HCT116 (cell line): ENCODE measurements at regions not wholly inside any gene's neighbourhood (a gene's known extent, or its start where the extent isn't known, plus 50 kb on each side); places are given as distances from the start of the nearest gene placed in this dataset.

Source experiments
- ATAC-seq: fragments of 200-7000 bp; cut with Tn5 transposase; 2 replicates; pipeline ENCODE4 v1.9.1; 2020; ENCODE audit warnings: mild to moderate bottlenecking, moderate library complexity
- BruUV-seq: library from RNA; stranded (reverse); fragments of 400-500 nt; replicated peaks from 2 replicates; lab custom pipeline; 2021; lab: Mats Ljungman, UMichigan
- CTCF ChIA-PET: fragments of 300-600 bp; sonication (Branson Sonifier 250); formaldehyde crosslinking; loops from one replicate; lab custom pipeline; 2021; ENCODE audit warnings: antibody characterized with exemption; lab: Charles Lee
- POLR2A ChIA-PET: fragments of 300-600, 350-600 bp; sonication (Branson Sonifier 250); formaldehyde crosslinking; loops from one replicate; lab custom pipeline; 2021; ENCODE audit warnings: antibody characterized with exemption; lab: Charles Lee
- RAD21 ChIA-PET, 2 experiments: fragments of 300-600 bp; sonication (Branson Sonifier 250); formaldehyde crosslinking; loops; one replicate each; lab custom pipeline; 2023; ENCODE audit warnings: low total read pairs in 2 of 2; ENCODE audit not compliant: uncharacterized antibody in 2 of 2, unreplicated experiment in 2 of 2, low non-redundant PET in 1 of 2; lab: Charles Lee
- DNase-seq: peaks from one replicate; pipeline ENCODE4 v3.0.0-alpha.2; 2010; ENCODE audit warnings: low read depth, low spot score
- H2AFZ ChIP-seq: fragments of 200-600 bp; shearing (Covaris generic), sonication (generic); 2 replicates; pipeline ENCODE4 v1.6.1; 2017; ENCODE audit warnings: low read depth, mixed run types, mixed read lengths, antibody characterized with exemption, low read length; ENCODE audit not compliant: poor library complexity, severe bottlenecking
- H3K27ac ChIP-seq: 2 replicates; pipeline ENCODE4 v1.5.1; 2012; ENCODE audit warnings: low read depth, low read length
- H3K27me3 ChIP-seq: fragments of 200-600 bp; sonication (generic); 2 replicates; pipeline ENCODE4 v1.6.1; 2016; ENCODE audit warnings: mixed run types, low read length, mixed read lengths; ENCODE audit not compliant: insufficient read depth
- H3K36me3 ChIP-seq, 2 experiments: fragments of 200-500 bp in 1 of 2; fragments of 200-600 bp in 1 of 2; sonication (Bioruptor generic) in 1 of 2; sonication (generic) in 1 of 2; 2 replicates each; pipeline versions ENCODE4 v1.5.1 to v1.6.1; 2014 to 2016; ENCODE audit warnings: low read length in 2 of 2, inconsistent platforms in 1 of 2, mixed read lengths in 1 of 2, mixed run types in 1 of 2; ENCODE audit not compliant: insufficient read depth in 2 of 2, control insufficient read depth in 1 of 2
- H3K4me1 ChIP-seq, 2 experiments: fragments of 200-600 bp in 1 of 2; sonication (generic) in 1 of 2; 2 replicates each; pipeline versions ENCODE4 v1.5.1 to v1.6.1; 2012 to 2017; ENCODE audit warnings: low read length in 2 of 2, inconsistent platforms in 1 of 2, mild to moderate bottlenecking in 1 of 2, mixed read lengths in 1 of 2, mixed run types in 1 of 2, moderate library complexity in 1 of 2; ENCODE audit not compliant: insufficient read depth in 2 of 2, control insufficient read depth in 1 of 2
- H3K4me2 ChIP-seq: fragments of 200-600 bp; sonication (generic); 2 replicates; pipeline ENCODE4 v1.6.1; 2017; ENCODE audit warnings: mixed run types, low read length, mixed read lengths
- H3K4me3 ChIP-seq, 2 experiments: fragments of 200-600 bp in 1 of 2; sonication (generic) in 1 of 2; replicated peaks in 1 of 2; 2 replicates each; pipeline ENCODE4 v1.5.1; 2011 to 2016; ENCODE audit warnings: low read length in 2 of 2, control low read depth in 1 of 2, low read depth in 1 of 2, mild to moderate bottlenecking in 1 of 2, mixed read lengths in 1 of 2, mixed run types in 1 of 2
- H3K79me2 ChIP-seq: fragments of 200-600 bp; sonication (generic); 2 replicates; pipeline ENCODE4 v1.6.1; 2017; ENCODE audit warnings: mild to moderate bottlenecking, mixed run types, low read length, moderate library complexity, mixed read lengths; ENCODE audit not compliant: insufficient read depth
- H3K9ac ChIP-seq: fragments of 200-600 bp; sonication (generic); 2 replicates; pipeline ENCODE4 v1.6.1; 2016; ENCODE audit warnings: low read length, mixed read lengths
- H3K9me2 ChIP-seq: fragments of 200-600 bp; sonication (generic), shearing (Covaris generic); 2 replicates; pipeline ENCODE4 v1.6.1; 2017; ENCODE audit warnings: mixed run types, mild to moderate bottlenecking, moderate library complexity; ENCODE audit not compliant: insufficient read depth
- H3K9me3 ChIP-seq, 2 experiments: fragments of 200-500 bp in 1 of 2; fragments of 200-600 bp in 1 of 2; sonication (Bioruptor generic) in 1 of 2; sonication (generic) in 1 of 2; 2 replicates each; pipeline ENCODE4 v1.6.1; 2014 to 2017; ENCODE audit warnings: low read length in 2 of 2, mixed read lengths in 2 of 2, inconsistent platforms in 1 of 2, low read depth in 1 of 2, mild to moderate bottlenecking in 1 of 2, mixed run types in 1 of 2, moderate library complexity in 1 of 2; ENCODE audit not compliant: control insufficient read depth in 1 of 2, insufficient read depth in 1 of 2
- H4K20me1 ChIP-seq: fragments of 200-600 bp; sonication (generic), shearing (Covaris generic); 2 replicates; pipeline ENCODE4 v1.6.1; 2017; ENCODE audit warnings: mixed run types, mild to moderate bottlenecking, moderate library complexity; ENCODE audit not compliant: insufficient read depth
- CBX3 ChIP-seq: IDR thresholded peaks from 2 replicates; pipeline ENCODE4 v1.6.1; 2012; ENCODE audit warnings: low read depth
- CTCF ChIP-seq, 3 experiments: fragments of 200-600 bp in 1 of 3; sonication (generic) in 1 of 3; IDR thresholded peaks in 2 of 3; conservative IDR thresholded peaks in 1 of 3; 2 replicates each; pipeline ENCODE4 v1.5.1; 2012 to 2017; ENCODE audit warnings: low read depth in 2 of 3, low read length in 2 of 3, antibody characterized with exemption in 1 of 3, borderline replicate concordance in 1 of 3, control low read depth in 1 of 3, mild to moderate bottlenecking in 1 of 3, mixed read lengths in 1 of 3, mixed run types in 1 of 3, moderate library complexity in 1 of 3; ENCODE audit not compliant: insufficient read depth in 1 of 3
- EGR1 ChIP-seq: IDR thresholded peaks from 2 replicates; pipeline ENCODE4 v1.6.1; 2012; ENCODE audit warnings: low read depth
- EZH2 ChIP-seq: fragments of 200-600 bp; sonication (generic); IDR thresholded peaks from 2 replicates; pipeline ENCODE4 v1.6.1; 2017; ENCODE audit warnings: antibody characterized with exemption, mixed run types
- EZH2phosphoT487 ChIP-seq: fragments of 200-600 bp; IDR thresholded peaks from 2 replicates; pipeline ENCODE4 v1.6.1; 2018; ENCODE audit warnings: antibody characterized with exemption, borderline replicate concordance
- FOSL1 ChIP-seq: IDR thresholded peaks from 2 replicates; pipeline ENCODE4 v1.6.1; 2012; ENCODE audit warnings: low read depth
- JUND ChIP-seq: IDR thresholded peaks from 2 replicates; pipeline ENCODE4 v1.6.1; 2012
- POLR2A ChIP-seq: IDR thresholded peaks from 2 replicates; pipeline ENCODE4 v1.7.0; 2011; ENCODE audit warnings: borderline replicate concordance; ENCODE audit not compliant: insufficient read depth, insufficient read length; ENCODE audit errors: extremely low read depth
- RAD21 ChIP-seq: IDR thresholded peaks from 2 replicates; pipeline ENCODE4 v1.6.1; 2012; ENCODE audit warnings: low read depth, mild to moderate bottlenecking
- SP1 ChIP-seq: IDR thresholded peaks from 2 replicates; pipeline ENCODE4 v1.6.1; 2012; ENCODE audit warnings: low read depth
- TCF7L2 ChIP-seq: IDR thresholded peaks from 2 replicates; pipeline ENCODE4 v1.7.0; 2011; ENCODE audit warnings: borderline replicate concordance, inconsistent platforms; ENCODE audit not compliant: insufficient read depth, insufficient read length; ENCODE audit errors: extremely low read depth
- ZBTB33 ChIP-seq: IDR thresholded peaks from 2 replicates; pipeline ENCODE4 v1.6.1; 2011; ENCODE audit warnings: mild to moderate bottlenecking, low read length, moderate library complexity; ENCODE audit not compliant: insufficient replicate concordance; ENCODE audit errors: extremely low read depth
- ZNF274 ChIP-seq: fragments of 200-500 bp; sonication (Bioruptor generic); IDR thresholded peaks from 2 replicates; pipeline ENCODE4 v1.6.1; 2014; ENCODE audit warnings: mild to moderate bottlenecking, low read depth, low read length, inconsistent platforms
- intact Hi-C: fragments of 100-400 bp; cut with micrococcal nuclease; formaldehyde crosslinking; loops from 2 replicates; pipeline ENCODE4 v1.10.0; 2022

- intact Hi-C loops, result no loop called here
Observed at GRCh38 chr1:110728388-110729001, 53.8 kb upstream of the KCNA3 start.

GRCh38 chr1:110727246-110727645 is 52.5 kb upstream of the KCNA3 start:
- ATAC-seq (no peak), DNase-seq (no peak)
- no peaks in the 10 kb centered on the region for H3K4me1 ChIP-seq
- peaks cover 71% of the 10 kb centered on the region for H3K27me3 ChIP-seq
- no peaks in the 10 kb centered on the region for H3K79me2 ChIP-seq
- no peak overlapping the region for H3K4me2 ChIP-seq
- POLR2A ChIA-PET, result no interaction called here
- intact Hi-C loops, result no loop called here
- no peak overlapping the region for H3K27ac ChIP-seq
- no peaks in the 10 kb centered on the region for H3K9me3 ChIP-seq
- no peak overlapping the region for H2AFZ ChIP-seq
- H3K9ac ChIP-seq, result no peak overlapping the region
- no peaks in the 10 kb centered on the region for H3K36me3 ChIP-seq
- no TSS peak for BruUV-seq
- no peaks in the 10 kb centered on the region for H4K20me1 ChIP-seq
- RAD21 ChIA-PET, result no interaction called here
- H3K4me3 ChIP-seq, result no peak overlapping the region
- TF ChIP-seq CBX3 (no peak), TCF7L2 (no peak), SP1 (no peak), EZH2phosphoT487 (no peak), EZH2 (no peak), RAD21 (no peak), EGR1 (no peak), JUND (no peak), ZBTB33 (no peak), CTCF (IDR thresholded peaks at IDR 0.05 in 2 of 3, conservative IDR thresholded peaks at IDR 0.05 in 1 of 3; ENCODE audit: borderline replicate concordance in 1 of 3, insufficient read depth in 1 of 3, low read depth in 2 of 3, low read length in 2 of 3) (no peak)
- no peaks in the 10 kb centered on the region for H3K9me2 ChIP-seq
- CTCF ChIA-PET, result no interaction called here

More at GRCh38 chr1:110728388-110729001, 53.8 kb upstream of the KCNA3 start:
- Histone ChIP-seq H3K4me2 (no peak overlapping the region), H3K27me3 (peaks cover 65% of the 10 kb centered on the region), H3K27ac (no peak overlapping the region), H3K4me1 (no peaks in the 10 kb centered on the region), H2AFZ (no peak overlapping the region), H3K9ac (no peak overlapping the region), H3K36me3 (no peaks in the 10 kb centered on the region), H4K20me1 (no peaks in the 10 kb centered on the region), H3K9me2 (no peaks in the 10 kb centered on the region), H3K9me3 (no peaks in the 10 kb centered on the region), H3K79me2 (no peaks in the 10 kb centered on the region), H3K4me3 (no peak overlapping the region)
- POLR2A ChIA-PET, result no interaction called here
- no peak for TF ChIP-seq TCF7L2
- TF ChIP-seq ZNF274, result no peak
- TF ChIP-seq POLR2A, result no peak
- no peak for TF ChIP-seq FOSL1
- TF ChIP-seq JUND, result no peak
- RAD21 ChIA-PET, result no interaction called here
- no peak for DNase-seq
- ATAC-seq, result no peak
- BruUV-seq, result no TSS peak
- CTCF ChIA-PET, result no interaction called here
